Epithelial cell of proximal tubule (primary cell): ENCODE measurements at regions not wholly inside any gene's neighbourhood (a gene's known extent, or its start where the extent isn't known, plus 50 kb on each side); places are given as distances from the start of the nearest gene placed in this dataset.

ENCODE experiments used
- DNase-seq: peaks from one replicate; pipeline ENCODE4 v3.0.0-alpha.2; 2011; ENCODE audit warnings: low read depth
- H3K4me3 ChIP-seq: 2 replicates; pipeline ENCODE4 v1.5.1; 2011; ENCODE audit warnings: low read depth, mild to moderate bottlenecking, low read length
- CTCF ChIP-seq: conservative IDR thresholded peaks from 2 replicates; pipeline ENCODE4 v1.5.1; 2012; ENCODE audit warnings: low read depth, mild to moderate bottlenecking, low read length

GRCh38 chr6:9977411-9977810, 437.5 kb downstream of the TFAP2A start:
- DNase-seq: peak; percentile 20
- TF ChIP-seq CTCF: no peak
- H3K4me3 ChIP-seq: no peak overlapping the region

DNA sequence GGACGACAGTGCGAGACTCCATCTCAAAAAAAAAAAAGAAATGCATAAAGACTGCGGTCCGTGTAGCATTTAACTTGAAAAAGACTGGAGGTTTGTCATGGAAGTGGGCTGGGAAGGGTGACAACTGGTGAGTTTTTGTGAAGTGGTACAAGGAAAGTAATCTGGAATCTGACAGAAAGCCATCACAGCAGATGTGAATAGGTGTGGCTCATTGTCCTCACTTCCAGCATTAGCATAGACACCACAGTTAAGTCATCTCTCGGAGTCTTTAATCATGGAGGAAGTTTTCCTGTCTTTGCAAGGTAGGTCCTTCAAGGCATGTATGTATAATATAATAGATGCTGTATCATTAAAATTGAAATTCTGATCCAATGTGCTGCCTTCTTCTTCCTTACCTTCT, 453.2 kb downstream of the TFAP2A start:
- no peak overlapping the region for H3K4me3 ChIP-seq
- DNase-seq: no peak
- TF ChIP-seq CTCF: no peak

- DNase-seq: no peak
- H3K4me3 ChIP-seq: no peak overlapping the region
- no peak for TF ChIP-seq CTCF
These were observed 457.6 kb downstream of the TFAP2A start for GRCh38 chr6:9957215-9957759.

- H3K4me3 ChIP-seq: no peak overlapping the region
- no peak for TF ChIP-seq CTCF
- DNase-seq: no peak
These were observed 466.2 kb downstream of the TFAP2A start for GRCh38 chr6:9948678-9949077.

DNA sequence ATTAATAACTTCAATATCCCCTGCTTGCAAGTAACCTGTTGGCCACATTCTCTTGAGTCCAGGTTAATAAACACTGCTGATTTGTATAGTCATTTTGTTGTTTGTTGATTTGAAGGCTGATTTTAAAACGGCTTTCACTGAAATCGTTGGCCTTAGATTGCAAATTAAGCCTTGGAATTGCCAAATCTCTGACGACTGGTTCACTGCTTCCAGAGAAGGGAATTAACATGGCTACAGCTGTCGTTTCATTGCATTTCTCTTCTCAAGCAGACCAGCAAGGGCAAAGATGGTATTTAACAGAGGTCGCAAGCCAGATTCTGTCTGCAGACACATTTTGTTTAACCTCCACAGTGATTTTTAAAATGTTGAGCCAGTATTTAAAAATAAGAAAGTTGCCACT, 470.9 kb downstream of the TFAP2A start:
- no peak overlapping the region for H3K4me3 ChIP-seq
- no peak for DNase-seq
- no peak for TF ChIP-seq CTCF

DNA sequence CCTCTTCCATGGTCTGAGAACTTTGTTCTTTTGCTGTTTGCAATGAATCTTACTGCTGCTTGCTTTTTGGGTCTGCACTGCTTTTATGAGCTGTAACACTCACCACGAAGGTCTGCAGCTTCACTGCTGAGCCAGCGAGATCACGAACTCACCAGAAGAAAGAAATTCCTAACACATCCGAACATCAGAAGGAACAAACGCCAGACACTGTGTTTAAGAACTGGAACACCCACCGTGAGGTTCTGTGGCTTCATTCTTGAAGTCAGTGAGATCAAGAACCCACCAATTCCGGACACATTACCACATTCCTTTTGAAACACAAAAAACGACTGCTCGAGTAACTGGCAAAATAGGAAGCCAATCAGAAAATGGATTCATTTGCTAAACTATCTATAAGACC, 471.8 kb downstream of the TFAP2A start:
- no peak for TF ChIP-seq CTCF
- no peak overlapping the region for H3K4me3 ChIP-seq
- DNase-seq: no peak

DNA sequence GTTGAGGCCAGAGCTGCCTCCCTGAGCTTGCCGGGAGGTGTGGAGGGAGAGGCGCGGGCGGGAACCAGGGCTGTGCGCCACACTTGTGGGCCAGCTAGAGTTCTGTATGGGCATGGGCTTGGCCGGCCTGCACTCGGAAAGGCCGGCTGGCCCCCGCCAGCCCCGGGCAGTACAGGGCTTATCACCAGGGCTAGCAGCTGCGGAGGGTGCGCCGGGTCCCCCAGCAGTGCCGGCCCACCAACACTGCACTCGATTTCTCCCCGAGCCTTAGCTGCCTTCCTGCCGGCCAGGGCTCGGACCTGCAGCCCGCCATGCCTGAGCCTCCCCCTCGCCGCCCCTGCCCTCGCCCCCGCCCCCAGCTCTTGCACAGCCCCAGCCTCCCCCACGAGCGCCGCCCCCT, 472.7 kb downstream of the TFAP2A start:
- no peak for TF ChIP-seq CTCF
- DNase-seq: no peak
- H3K4me3 ChIP-seq: no peak overlapping the region
